SKM-1 (cell line): ENCODE measurements at regions not wholly inside any gene's neighbourhood (a gene's known extent, or its start where the extent isn't known, plus 50 kb on each side); places are given as distances from the start of the nearest gene placed in this dataset.

ENCODE experiments used
- DNase-seq: peaks from one replicate; lab custom pipeline; 2025; ENCODE audit not compliant: unreplicated experiment; lab: John Stamatoyannopoulos, UW

DNA sequence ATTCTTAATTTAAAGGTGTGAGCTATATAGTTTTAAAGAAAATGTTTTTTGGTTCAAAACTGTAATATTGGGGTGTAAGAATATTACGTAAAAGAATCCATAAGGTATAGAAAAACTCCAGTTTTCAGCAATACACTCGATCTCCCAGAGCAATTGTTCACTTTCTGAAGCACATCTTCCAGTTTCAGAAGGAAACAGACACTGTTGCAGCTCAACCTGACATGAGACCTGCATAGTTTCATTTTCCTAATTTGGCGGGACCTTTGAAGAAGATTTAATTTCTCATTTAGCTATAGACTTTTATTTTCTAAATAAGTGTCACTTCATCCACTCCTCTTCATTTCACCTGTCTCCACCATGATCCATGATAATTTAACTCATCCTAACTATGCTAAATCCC, 281.5 kb downstream of the HTR1B start:
- DNase-seq: no peak

DNA sequence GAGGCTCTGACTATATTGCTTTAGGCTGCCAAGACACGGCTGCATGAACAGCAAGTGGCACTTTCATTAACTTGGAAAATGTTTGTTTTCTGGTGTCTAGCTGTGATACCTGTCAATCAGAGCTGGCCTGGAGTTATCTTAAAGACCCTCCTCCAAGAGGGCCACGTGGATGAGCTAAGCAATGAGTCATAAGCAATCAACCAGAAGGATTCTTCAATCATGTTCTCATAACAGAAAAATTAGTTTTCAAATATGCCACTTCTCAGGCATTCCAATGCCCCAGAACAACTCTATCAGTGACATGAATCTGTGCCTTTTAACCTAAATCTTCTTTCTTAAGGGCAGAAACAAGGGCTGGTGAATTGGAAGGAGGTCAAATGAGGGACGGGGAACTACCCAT, 283.0 kb downstream of the HTR1B start:
- DNase-seq: no peak

DNA sequence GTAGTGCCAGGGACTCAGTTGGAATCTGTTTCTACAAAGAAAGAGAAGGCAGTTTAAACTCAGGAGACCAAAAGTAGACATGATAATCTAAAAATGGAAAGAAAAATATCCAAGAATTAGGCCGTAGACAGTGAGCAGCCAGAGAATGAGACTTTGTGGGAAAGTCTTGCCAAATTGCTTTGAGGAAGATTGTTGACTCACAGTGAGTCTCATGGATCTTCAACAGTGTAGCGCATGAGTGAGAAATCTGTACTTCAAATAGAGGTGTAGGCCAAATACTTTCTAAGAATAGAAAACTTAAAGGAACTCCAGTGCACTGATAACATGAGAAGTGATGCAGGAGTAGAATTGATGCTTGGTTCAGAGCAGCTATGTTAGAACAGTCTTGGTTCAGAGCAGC, 284.5 kb downstream of the HTR1B start:
- DNase-seq: no peak

DNA sequence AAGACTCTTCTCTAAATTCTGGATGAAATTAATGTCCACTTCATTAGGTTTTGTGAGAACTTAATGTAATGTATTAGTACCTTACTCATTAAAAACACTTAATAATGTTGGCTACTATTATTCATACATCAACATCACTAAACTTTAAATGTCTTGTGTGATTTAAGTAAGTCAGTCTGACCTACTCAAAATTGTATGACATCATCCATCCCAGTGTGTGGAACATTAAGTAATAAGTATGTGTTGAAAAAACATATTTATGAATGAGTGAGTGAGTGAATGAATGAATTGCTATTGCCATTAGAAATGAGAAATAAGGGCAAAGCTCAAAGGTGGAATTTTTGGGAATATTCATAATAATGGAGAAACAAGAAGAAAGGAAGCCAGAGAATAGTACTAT, 285.8 kb downstream of the HTR1B start:
- DNase-seq: no peak

DNA sequence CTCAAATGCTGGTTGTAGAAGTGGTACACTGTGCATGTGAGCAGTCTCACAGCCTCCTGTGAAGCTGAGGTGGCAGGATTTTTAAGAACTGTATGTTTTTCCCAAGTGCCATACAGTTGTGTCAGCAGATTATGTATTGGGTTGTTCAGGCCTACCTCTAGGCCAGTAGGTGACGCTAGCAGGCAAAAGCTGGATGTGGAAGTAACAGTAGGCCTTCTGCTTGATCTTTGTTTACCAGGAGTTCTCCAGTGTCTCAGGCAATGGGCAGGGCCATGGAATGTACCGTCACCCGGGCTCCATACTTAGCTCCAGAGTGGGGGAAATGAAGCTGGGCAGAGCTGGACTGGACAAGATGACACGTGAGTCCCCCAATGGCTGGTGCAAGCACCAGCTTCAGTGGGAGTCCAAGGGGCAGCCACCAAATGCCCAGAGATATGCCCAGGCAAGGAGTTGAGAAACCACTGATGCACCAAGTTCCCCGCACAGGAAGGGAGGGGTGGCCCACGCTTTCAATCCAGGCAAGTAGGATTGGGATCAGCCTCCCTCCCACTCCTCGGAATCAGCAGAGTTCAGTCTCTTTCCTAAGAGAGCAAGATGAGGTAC, 289.7 kb downstream of the HTR1B start:
- no peak for DNase-seq

GRCh38 chr6:77172578-77172977, 290.7 kb downstream of the HTR1B start:
- DNase-seq: no peak

- DNase-seq: no peak
Observed at GRCh38 chr6:77159730-77160129, 303.6 kb downstream of the HTR1B start.

GRCh38 chr6:77151241-77151640, 312.1 kb downstream of the HTR1B start:
- DNase-seq: no peak

GRCh38 chr6:77150736-77151135, 312.6 kb downstream of the HTR1B start:
- no peak for DNase-seq

DNA sequence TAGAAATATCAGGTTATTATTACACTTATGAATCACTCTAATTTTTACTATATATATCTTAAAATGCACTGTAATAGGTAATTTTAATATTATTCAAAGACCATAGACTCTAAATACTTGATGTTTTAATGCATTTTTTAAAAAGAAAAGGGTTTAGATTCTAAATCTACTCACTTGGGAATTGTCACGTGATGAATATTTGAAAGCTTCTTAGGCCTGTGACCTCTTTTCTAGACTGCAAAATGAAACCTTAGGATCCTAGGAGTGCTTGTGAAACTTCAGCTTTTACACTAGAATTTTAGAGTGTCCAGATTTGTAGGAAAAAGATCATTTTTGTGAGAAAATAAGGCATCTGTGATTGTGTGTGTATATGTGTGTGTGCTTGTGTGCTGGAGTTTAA, 318.0 kb downstream of the HTR1B start:
- DNase-seq: no peak

DNA sequence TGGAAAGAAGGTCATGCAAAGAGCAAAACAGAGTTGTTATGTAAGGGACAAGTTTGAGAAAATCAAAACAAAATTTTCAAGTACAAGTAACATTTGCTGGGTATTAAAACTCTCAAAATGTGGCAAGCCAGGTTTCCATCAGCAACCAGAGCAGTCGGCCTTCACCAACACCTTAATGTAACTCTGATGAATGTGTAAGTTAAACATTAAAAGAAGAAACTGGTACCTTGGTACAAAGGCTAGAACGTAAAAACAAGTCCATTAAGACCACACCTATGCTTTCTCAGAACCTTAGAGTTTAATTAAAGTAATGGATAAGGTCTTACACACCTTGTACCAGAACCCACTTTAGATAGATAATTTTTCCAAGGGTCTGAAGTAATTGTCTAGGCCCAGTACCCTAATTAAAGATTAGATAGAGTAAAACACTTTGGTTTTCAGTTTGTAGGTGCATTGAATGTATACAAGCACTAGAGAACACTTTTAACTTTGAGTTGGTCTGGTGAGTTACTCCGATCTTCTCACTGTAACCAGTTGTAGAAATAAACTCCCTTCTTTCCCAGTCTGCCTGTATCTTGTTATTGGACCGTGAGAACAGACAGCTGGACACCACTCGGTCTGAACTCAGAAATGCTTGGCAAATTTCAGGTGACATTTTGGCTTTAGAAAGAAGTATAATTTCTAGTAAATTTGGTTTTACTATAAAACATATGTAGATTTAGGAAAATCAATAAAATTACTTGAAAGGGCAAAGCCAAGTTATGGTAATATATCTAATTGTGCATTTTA, 319.4 kb downstream of the HTR1B start:
- DNase-seq: no peak

DNA sequence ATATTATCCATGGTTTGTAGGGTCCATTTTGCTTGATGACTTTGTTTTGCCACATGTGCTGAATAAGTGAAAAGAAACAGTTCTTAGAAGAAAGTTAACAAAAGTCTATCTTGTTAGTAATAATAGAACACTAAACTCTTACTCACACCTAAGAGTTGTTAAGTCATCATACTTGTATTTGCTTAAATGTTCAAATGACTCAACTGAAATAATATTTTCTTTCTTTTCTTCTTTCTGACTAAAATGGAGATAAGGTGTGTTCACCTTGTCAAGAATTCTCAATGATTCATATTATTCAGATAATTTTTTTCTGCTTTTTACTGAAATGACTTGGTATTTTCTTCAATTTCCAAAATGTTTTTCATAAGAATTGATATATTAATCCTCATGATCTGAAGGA, 327.2 kb downstream of the HTR1B start:
- DNase-seq: no peak

- DNase-seq: no peak
Observed at GRCh38 chr6:77133031-77133430, 330.3 kb downstream of the HTR1B start.

- no peak for DNase-seq
Observed at GRCh38 chr6:77131426-77131825, 331.9 kb downstream of the HTR1B start.

DNA sequence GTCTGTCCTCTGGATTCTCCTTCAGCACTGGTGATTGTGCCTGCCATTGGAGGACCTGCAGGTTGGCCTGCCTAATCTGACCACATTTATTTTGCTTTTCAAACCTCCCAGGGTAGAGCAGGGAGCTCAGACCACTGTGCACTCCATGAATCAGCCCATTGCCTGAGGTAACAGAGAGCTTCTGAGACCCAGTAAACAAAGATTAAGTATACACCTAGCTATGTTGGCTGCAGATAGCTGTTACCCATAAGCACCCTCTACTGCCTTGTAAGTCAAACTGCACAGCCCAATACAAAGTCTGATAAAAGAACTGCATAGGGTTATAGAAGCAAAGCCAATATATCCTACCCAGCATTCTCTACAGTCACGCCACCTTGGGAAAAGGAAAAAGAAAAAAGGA, 338.7 kb downstream of the HTR1B start:
- DNase-seq: no peak

DNA sequence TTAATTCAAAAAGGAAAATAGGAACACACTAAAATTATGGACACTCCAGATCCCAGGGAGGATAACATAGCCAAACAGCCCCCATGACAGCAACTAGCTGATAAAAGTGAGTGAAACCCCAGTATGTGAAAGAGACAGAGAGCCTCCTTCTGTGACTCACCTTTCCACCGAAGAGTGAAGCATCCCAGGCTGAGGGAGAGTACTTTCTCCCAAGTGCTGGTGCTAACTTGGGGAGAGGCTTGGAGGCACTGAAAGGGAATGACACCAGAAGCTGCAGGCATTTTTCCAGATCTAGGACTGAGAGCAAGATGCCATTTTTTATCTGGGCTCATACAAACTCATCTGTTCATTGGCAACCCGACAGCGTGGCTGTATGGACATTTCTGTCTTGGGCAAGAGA, 339.8 kb downstream of the HTR1B start:
- no peak for DNase-seq

DNA sequence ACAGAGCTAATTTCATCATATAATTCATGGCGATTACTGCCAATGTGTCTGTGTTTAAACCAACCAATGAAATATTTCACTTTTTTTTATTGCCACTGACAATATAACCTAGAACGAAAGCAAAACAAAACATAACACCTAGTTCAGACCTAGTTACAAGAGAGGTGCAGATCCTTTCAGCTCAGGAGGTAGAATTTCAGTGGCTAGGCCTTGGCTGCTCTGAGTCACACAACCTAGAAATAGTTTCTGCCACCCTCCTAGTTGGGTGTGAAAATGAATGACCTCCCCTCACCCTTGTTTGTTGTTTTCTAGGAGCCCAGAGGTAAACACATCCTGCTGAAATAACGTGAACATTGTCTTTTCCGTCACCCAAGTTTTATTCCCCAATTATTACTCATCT, 356.3 kb downstream of the HTR1B start:
- DNase-seq: no peak

GRCh38 chr6:77105091-77105490, 358.2 kb downstream of the HTR1B start:
- DNase-seq: no peak

DNA sequence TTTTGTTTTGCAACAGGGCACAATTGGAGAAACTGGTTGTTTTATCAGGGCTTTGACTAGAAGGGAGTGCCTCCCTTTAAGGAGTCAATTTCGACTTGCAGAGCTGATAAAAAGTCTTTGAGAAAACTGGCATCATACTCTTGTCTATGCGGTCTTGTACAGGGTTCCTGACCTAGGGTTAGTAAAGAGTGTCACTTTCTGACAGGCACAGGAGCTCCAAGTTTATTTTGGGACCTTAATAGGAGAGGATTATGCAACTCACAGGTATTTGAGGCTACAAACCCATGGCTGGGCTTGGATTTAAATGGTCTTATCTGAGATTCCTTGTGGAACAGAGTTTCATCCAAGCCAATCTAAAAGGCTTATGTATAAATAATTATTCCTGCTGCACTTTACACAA, 365.4 kb downstream of the HTR1B start:
- no peak for DNase-seq

DNA sequence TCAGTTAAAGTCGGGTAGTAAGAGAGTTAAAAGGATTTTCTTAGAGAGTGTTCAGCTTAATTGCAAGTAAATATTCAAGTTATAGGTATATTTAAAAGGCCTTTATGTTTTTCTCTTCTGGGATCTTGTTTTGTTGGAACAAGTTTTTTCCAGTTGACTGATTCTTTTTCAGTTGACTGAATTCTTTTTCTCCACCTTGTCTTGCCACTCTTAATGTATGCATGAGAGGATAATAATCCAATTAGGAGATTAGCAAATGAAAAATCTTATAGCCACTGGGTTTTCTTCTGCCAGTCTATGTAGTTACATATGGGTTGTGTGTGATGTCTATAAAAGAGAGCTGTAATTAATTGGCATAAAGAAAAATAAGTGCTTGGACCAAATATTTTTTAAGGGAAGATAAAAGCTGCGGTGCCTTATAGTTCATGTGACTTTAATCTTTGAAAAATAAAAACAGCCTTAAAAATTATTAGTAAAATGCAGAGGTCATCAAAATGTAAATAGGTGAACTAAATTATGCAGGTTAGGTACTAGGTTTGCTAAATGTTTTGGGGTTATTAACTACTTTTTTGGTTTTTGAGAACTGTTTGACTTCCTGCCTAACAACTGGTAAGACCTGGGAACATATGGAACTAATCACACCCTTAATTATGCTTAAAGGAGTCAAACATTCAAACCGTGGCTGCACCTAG, 367.2 kb downstream of the HTR1B start:
- DNase-seq: no peak

DNA sequence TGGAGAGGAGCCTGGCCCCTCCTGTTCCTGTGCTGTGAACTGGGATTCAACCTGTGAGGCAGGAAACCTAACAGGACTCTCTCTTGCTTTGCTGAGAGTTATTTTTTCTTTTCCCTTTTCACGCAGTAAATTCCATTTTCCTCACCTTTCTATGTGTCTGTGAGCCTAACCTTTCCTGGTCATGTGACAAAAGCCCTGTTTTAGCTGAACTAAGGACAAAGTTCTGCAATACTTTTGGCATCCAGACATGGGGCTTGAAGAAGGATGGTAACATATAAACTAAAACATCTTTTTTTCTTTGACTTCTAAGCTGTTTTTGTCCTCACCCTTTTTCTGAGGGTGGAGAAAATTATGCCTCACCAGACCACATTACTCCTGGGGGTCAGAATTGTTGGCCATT, 368.5 kb downstream of the HTR1B start:
- DNase-seq: no peak

DNA sequence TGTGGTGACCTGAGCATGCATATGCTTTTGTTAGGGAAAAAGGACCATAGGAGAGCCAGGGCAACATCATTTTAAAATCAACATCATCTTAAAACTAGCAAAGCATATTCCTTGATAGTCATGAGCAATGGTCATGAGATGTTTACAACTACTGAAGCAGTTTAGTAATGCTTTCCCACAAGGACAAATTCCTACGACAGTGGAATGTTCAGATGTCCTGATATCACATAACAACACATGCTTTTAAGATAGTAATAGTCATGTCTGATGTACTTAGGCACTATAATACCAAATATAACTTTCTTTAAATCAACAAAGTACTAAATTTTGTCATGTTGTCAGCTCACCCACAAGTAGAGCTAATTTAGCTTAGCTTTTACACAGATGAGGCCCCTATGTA, 370.3 kb downstream of the HTR1B start:
- DNase-seq: no peak
